Endothelial cell of umbilical vein (primary cell): ENCODE measurements at regions not wholly inside any gene's neighbourhood (a gene's known extent, or its start where the extent isn't known, plus 50 kb on each side); places are given as distances from the start of the nearest gene placed in this dataset.

Experiments
- BruUV-seq: library from RNA; stranded (reverse); fragments of 400-500 nt; replicated peaks from 2 replicates; lab custom pipeline; 2021; lab: Mats Ljungman, UMichigan
- CTCF ChIA-PET: fragments of 300-600, 350-600 bp; sonication (Branson Sonifier 250); formaldehyde crosslinking; loops from one replicate; lab custom pipeline; 2021; ENCODE audit warnings: antibody characterized with exemption, inconsistent platforms; lab: Charles Lee
- POLR2A ChIA-PET: fragments of 300-600, 350-600 bp; sonication (Branson Sonifier 250); formaldehyde crosslinking; loops from one replicate; lab custom pipeline; 2021; ENCODE audit warnings: antibody characterized with exemption, inconsistent platforms; lab: Charles Lee
- DNase-seq: peaks from one replicate; pipeline ENCODE4 v3.0.0-alpha.2; 2011; ENCODE audit warnings: low read depth, low spot score
- FAIRE-seq: peaks from 2 replicates; lab custom pipeline; 2011; peaks lifted over from hg19 to GRCh38; lab: Jason Lieb, UNC
- H2AFZ ChIP-seq: 2 replicates; pipeline ENCODE4 v1.6.0; 2012; ENCODE audit warnings: low read depth, low read length, control low read depth, inconsistent platforms
- H3K27ac ChIP-seq: 2 replicates; pipeline ENCODE4 v1.5.1; 2011; ENCODE audit warnings: low read depth, mild to moderate bottlenecking, control low read depth, low read length, moderate library complexity; ENCODE audit not compliant: insufficient read depth
- H3K27me3 ChIP-seq, 2 experiments: 2 replicates each; pipeline versions ENCODE4 v1.6.0 to v1.6.1; 2011; ENCODE audit warnings: low read length in 2 of 2, mixed read lengths in 1 of 2; ENCODE audit not compliant: control insufficient read depth in 2 of 2, insufficient read depth in 2 of 2
- H3K36me3 ChIP-seq, 2 experiments: 2 replicates in 1 of 2; 3 replicates in 1 of 2; pipeline ENCODE4 v1.5.1; 2011; ENCODE audit warnings: low read length in 2 of 2, mild to moderate bottlenecking in 1 of 2, moderate library complexity in 1 of 2; ENCODE audit not compliant: control insufficient read depth in 2 of 2, insufficient read depth in 2 of 2; ENCODE audit errors: extremely low read depth in 1 of 2
- H3K4me1 ChIP-seq: 3 replicates; pipeline ENCODE4 v1.5.1; 2011; ENCODE audit warnings: mild to moderate bottlenecking, low read length; ENCODE audit not compliant: control insufficient read depth, insufficient read depth; ENCODE audit errors: extremely low read depth
- H3K4me2 ChIP-seq: 2 replicates; pipeline ENCODE4 v1.6.1; 2011; ENCODE audit warnings: low read length, control low read depth, mixed read lengths; ENCODE audit not compliant: insufficient read depth
- H3K4me3 ChIP-seq, 3 experiments: fragments of 200-600 bp in 1 of 3; sonication (generic), shearing (Covaris generic) in 1 of 3; replicated peaks in 1 of 3; 2 replicates each; pipeline ENCODE4 v1.5.1; 2011 to 2016; ENCODE audit warnings: control low read depth in 3 of 3, low read length in 3 of 3, mild to moderate bottlenecking in 2 of 3, inconsistent platforms in 1 of 3, low read depth in 1 of 3, moderate library complexity in 1 of 3; ENCODE audit not compliant: insufficient read depth in 1 of 3
- H3K79me2 ChIP-seq: 2 replicates; pipeline ENCODE4 v1.6.0; 2012; ENCODE audit warnings: low read length, inconsistent platforms; ENCODE audit not compliant: control insufficient read depth, insufficient read depth
- H3K9ac ChIP-seq: replicated peaks from 2 replicates; pipeline ENCODE3; 2011; ENCODE audit warnings: low read length, control low read depth; ENCODE audit not compliant: insufficient read depth; ENCODE audit errors: extremely low read depth
- H3K9me1 ChIP-seq: replicated peaks from 3 replicates; pipeline ENCODE4 v1.6.0; 2011; ENCODE audit warnings: mild to moderate bottlenecking, low read length; ENCODE audit not compliant: control insufficient read depth, insufficient read depth; ENCODE audit errors: extremely low read depth
- H3K9me3 ChIP-seq: replicated peaks from 2 replicates; pipeline ENCODE4 v1.5.1; 2012; ENCODE audit warnings: low read length, inconsistent platforms; ENCODE audit not compliant: control insufficient read depth, insufficient read depth
- H4K20me1 ChIP-seq: replicated peaks from 2 replicates; pipeline ENCODE3; 2011; ENCODE audit warnings: mild to moderate bottlenecking, low read length; ENCODE audit not compliant: control insufficient read depth, insufficient read depth; ENCODE audit errors: extremely low read depth
- CTCF ChIP-seq, 2 donors: IDR thresholded peaks; 1 replicate in 1 of 2; 2 replicates in 1 of 2; pipeline ENCODE4 v1.5.1; 2011; ENCODE audit warnings: low read length in 2 of 2, mild to moderate bottlenecking in 2 of 2, moderate library complexity in 2 of 2, control low read depth in 1 of 2, inconsistent platforms in 1 of 2, low read depth in 1 of 2; ENCODE audit not compliant: insufficient read depth in 1 of 2; ENCODE audit errors: extremely low read depth in 1 of 2
- EZH2 ChIP-seq: IDR thresholded peaks from 2 replicates; pipeline ENCODE4 v1.6.1; 2012; ENCODE audit warnings: borderline replicate concordance, low read depth, mild to moderate bottlenecking, moderate library complexity, low read length, inconsistent platforms; ENCODE audit not compliant: severe bottlenecking
- FOS ChIP-seq: IDR thresholded peaks from 2 replicates; pipeline ENCODE4 v1.6.1; 2011; ENCODE audit warnings: mild to moderate bottlenecking, low read length, moderate library complexity, borderline replicate concordance; ENCODE audit not compliant: insufficient read depth
- GATA2 ChIP-seq: IDR thresholded peaks from 2 replicates; pipeline ENCODE4 v1.7.0; 2011; ENCODE audit warnings: low read depth, mild to moderate bottlenecking, moderate library complexity, mixed read lengths, low read length; ENCODE audit not compliant: insufficient read length, insufficient read depth
- JUN ChIP-seq: IDR thresholded peaks from 2 replicates; pipeline ENCODE4 v1.6.1; 2011; ENCODE audit warnings: borderline replicate concordance, low read depth; ENCODE audit not compliant: insufficient read length, insufficient read depth
- MAX ChIP-seq: IDR thresholded peaks from 2 replicates; pipeline ENCODE4 v1.6.1; 2011; ENCODE audit not compliant: insufficient read depth, insufficient read length
- MYC ChIP-seq: IDR thresholded peaks from one replicate; pipeline ENCODE4 v1.6.1; 2011; ENCODE audit warnings: mild to moderate bottlenecking, low read depth, low read length
- POLR2A ChIP-seq: IDR thresholded peaks from 2 replicates; pipeline ENCODE4 v1.6.1; 2012; ENCODE audit warnings: low read depth, mild to moderate bottlenecking, control low read depth, low read length
- POLR2AphosphoS5 ChIP-seq: IDR thresholded peaks from 2 replicates; pipeline ENCODE4 v1.6.1; 2012; ENCODE audit warnings: low read depth, mild to moderate bottlenecking, control low read depth, low read length, moderate library complexity; ENCODE audit not compliant: insufficient read depth
- dilution Hi-C: fragments of 300-500 bp; cut with MboI; formaldehyde crosslinking; loops from one replicate; pipeline ENCODE4 v1.15.0; 2019; ENCODE audit warnings: low sequenced_read_pairs; ENCODE audit not compliant: extremely low pct_ligation_motif_present
- intact Hi-C: fragments of 100-400 bp; cut with micrococcal nuclease; formaldehyde crosslinking; loops from one replicate; pipeline ENCODE4 v1.10.0; 2022

DNA sequence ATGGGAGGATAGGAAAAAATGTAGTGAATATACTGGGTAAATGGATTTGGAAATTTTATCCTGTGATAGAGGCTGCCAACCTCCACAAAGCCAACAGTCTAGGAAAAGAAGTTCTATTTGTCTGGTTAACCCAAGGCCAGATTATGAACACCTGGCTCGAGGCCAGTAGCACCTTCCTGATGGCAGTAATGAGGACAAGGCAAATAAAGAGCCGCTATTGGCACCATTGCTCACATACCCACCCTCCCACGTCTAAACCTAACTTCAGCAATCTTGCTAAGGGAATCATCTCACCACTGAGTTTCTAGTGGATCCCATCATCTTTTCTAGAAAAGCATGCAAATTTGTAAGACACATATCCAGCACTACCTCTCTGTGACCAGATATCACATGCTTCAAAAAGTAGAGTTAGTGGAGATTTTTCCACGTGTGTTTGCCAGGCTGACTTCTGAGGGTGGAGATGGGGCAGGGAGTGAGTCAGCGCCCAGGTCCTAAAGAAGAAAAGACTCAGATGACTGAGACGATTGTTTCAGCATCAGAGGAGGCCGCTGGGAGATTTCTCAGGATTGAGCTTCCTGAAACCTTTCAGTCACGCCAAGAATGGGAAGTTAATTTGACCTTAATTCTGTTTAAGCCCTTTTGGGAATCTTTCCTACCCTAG lies 362.9 kb downstream of the EMP1 start:
- Histone ChIP-seq H3K9me1 (no peaks in the 10 kb centered on the region), H2AFZ (no peak overlapping the region), H3K36me3 (no peaks in the 10 kb centered on the region), H4K20me1 (no peaks in the 10 kb centered on the region), H3K9ac (no peak overlapping the region), H3K79me2 (no peaks in the 10 kb centered on the region), H3K27me3 (no peaks in the 10 kb centered on the region), H3K4me2 (no peak overlapping the region), H3K27ac (no peak overlapping the region), H3K4me3 (no peak overlapping the region), H3K9me3 (no peaks in the 10 kb centered on the region), H3K4me1 (no peaks in the 10 kb centered on the region)
- BruUV-seq: no TSS peak
- dilution Hi-C loops: no loop called here
- ChIA-PET POLR2A (no interaction called here), CTCF (no interaction called here)
- DNase-seq (no peak), FAIRE-seq (no peak)
- no peak for TF ChIP-seq MAX
- TF ChIP-seq FOS: no peak
- no peak for TF ChIP-seq CTCF (IDR thresholded peaks at IDR 0.05; ENCODE audit: extremely low read depth in 1 of 2, insufficient read depth in 1 of 2, low read depth in 1 of 2, low read length in 2 of 2)
- no peak for TF ChIP-seq POLR2AphosphoS5
- no peak for TF ChIP-seq MYC
- no peak for TF ChIP-seq POLR2A
- TF ChIP-seq GATA2: no peak
- TF ChIP-seq JUN: no peak
- no peak for TF ChIP-seq EZH2
- intact Hi-C loops: no loop called here
